ENCODE measurements at regions not wholly inside any gene's neighbourhood (a gene's known extent, or its start where the extent isn't known, plus 50 kb on each side); places are given as distances from the start of the nearest gene placed in this dataset.

DNA sequence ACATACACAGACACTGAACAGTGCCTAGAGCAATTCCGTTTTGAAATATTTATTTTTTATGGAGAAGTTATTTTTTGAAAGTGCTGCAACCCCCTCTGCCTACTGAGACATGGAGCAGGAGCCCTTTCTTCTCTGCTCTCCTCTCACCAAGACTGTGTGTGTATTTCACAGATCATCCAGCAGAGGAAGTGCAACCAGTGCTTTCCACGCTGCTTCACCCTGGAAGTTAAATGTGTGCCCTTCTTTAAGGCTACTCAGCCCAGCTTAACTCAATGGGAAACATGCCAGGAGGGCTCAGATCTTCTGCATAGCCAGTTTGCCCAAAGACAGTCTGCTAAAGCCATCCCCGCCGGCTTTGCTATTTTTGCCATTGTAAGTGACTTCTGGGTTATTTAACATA is 606.3 kb downstream of the TLE1 start:
- TF ChIP-seq, protein P1, sequence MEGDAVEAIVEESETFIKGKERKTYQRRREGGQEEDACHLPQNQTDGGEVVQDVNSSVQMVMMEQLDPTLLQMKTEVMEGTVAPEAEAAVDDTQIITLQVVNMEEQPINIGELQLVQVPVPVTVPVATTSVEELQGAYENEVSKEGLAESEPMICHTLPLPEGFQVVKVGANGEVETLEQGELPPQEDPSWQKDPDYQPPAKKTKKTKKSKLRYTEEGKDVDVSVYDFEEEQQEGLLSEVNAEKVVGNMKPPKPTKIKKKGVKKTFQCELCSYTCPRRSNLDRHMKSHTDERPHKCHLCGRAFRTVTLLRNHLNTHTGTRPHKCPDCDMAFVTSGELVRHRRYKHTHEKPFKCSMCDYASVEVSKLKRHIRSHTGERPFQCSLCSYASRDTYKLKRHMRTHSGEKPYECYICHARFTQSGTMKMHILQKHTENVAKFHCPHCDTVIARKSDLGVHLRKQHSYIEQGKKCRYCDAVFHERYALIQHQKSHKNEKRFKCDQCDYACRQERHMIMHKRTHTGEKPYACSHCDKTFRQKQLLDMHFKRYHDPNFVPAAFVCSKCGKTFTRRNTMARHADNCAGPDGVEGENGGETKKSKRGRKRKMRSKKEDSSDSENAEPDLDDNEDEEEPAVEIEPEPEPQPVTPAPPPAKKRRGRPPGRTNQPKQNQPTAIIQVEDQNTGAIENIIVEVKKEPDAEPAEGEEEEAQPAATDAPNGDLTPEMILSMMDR (IDR thresholded peaks at IDR 0.05): peak; percentile 48
- no peak for DNase-seq (ENCODE audit: low spot score)
- no peak overlapping the region for H3K4me3 Mint-ChIP-seq (ENCODE audit: unreplicated experiment)
- no peaks in the 10 kb centered on the region for H3K27me3 Mint-ChIP-seq (ENCODE audit: low read depth)
- H3K4me1 Mint-ChIP-seq (ENCODE audit: low read depth): peaks cover 21% of the 10 kb centered on the region
- H3K9me3 Mint-ChIP-seq (ENCODE audit: low read depth): no peaks in the 10 kb centered on the region
- H3K36me3 Mint-ChIP-seq (ENCODE audit: low read depth): no peaks in the 10 kb centered on the region
- no peak overlapping the region for H3K27ac Mint-ChIP-seq (ENCODE audit: unreplicated experiment)

- DNase-seq (ENCODE audit: low spot score): no peak
Observed at GRCh38 chr9:81082221-81082620, 607.1 kb downstream of the TLE1 start.

DNA sequence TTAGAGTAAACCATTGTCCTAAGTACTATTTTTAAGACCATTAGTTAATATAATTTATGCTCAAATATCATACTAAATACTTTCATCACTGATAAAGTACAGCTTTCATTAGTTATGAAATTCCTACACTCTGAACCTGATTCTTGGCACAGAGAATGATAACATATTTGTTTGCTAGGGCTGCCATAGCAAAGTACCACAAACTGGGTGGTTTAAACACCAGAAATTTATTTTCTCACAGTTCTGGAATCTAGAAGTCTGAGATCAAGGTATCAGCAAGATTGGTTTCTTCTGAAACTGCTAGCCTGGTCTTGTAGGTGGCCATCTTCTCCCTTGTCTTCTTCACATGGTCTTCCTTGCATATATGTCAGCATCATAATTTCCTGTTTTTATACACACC is 608.4 kb downstream of the TLE1 start:
- no peak for DNase-seq (ENCODE audit: low spot score)
- Mint-ChIP-seq H3K36me3 (ENCODE audit: low read depth) (no peaks in the 10 kb centered on the region), H3K4me1 (ENCODE audit: low read depth) (peaks cover 21% of the 10 kb centered on the region), H3K27ac (ENCODE audit: unreplicated experiment) (no peak overlapping the region), H3K27me3 (ENCODE audit: low read depth) (no peaks in the 10 kb centered on the region), H3K4me3 (ENCODE audit: unreplicated experiment) (no peak overlapping the region), H3K9me3 (ENCODE audit: low read depth) (no peaks in the 10 kb centered on the region)
- TF ChIP-seq, protein P1 (IDR thresholded peaks at IDR 0.05): no peak

More at GRCh38 chr9:81082221-81082620, 607.1 kb downstream of the TLE1 start:
- no peak overlapping the region for H3K27ac Mint-ChIP-seq (ENCODE audit: unreplicated experiment)
- TF ChIP-seq, protein P1 (IDR thresholded peaks at IDR 0.05): no peak
- H3K36me3 Mint-ChIP-seq (ENCODE audit: low read depth): no peaks in the 10 kb centered on the region
- H3K4me1 Mint-ChIP-seq (ENCODE audit: low read depth): peaks cover 21% of the 10 kb centered on the region
- H3K4me3 Mint-ChIP-seq (ENCODE audit: unreplicated experiment): no peak overlapping the region
- no peaks in the 10 kb centered on the region for H3K9me3 Mint-ChIP-seq (ENCODE audit: low read depth)
- no peaks in the 10 kb centered on the region for H3K27me3 Mint-ChIP-seq (ENCODE audit: low read depth)

DNA sequence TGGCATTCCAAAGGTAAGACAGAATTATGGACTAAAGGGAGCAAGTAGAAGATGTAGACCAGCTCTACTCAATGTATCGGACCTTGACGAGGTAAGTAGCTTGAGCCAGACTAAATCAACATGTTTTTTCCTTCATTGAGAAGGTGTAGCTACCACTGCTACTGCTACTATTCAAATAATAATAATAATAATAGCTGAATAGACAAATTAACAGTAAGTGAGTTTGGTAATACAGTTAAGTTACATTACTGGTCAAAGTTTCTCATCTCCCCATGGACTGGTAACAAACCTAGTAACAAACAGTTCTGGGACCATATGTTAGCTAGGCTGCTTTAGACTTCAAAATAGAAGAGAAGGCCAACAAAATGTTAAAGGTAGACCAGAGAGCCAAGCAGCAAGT is 609.2 kb downstream of the TLE1 start:
- no peak for DNase-seq (ENCODE audit: low spot score)
- no peak overlapping the region for H3K4me3 Mint-ChIP-seq (ENCODE audit: unreplicated experiment)

DNA sequence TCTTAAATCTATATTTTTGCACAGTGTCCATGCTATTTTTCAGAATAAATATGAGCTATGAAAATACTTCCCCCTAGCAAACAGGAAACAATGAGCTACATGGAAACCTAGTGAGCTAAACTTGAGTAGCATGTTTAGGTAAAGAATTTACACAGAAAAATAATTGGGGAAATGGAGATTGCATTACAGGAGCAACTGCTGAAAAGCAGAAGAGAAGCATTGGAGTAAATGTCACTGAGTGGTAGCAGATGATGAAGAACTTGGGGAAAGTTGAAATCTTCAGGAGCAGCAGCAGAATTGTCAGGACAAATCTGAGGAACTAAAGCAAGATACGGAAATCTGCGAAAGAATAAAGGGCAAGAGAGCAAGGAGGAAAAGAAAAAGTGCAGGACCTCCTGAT is 610.3 kb downstream of the TLE1 start:
- no peaks in the 10 kb centered on the region for H3K9me3 Mint-ChIP-seq (ENCODE audit: low read depth)
- H3K4me3 Mint-ChIP-seq (ENCODE audit: unreplicated experiment): no peak overlapping the region
- peaks cover 20% of the 10 kb centered on the region for H3K4me1 Mint-ChIP-seq (ENCODE audit: low read depth)
- no peak overlapping the region for H3K27ac Mint-ChIP-seq (ENCODE audit: unreplicated experiment)
- TF ChIP-seq, protein P1 (IDR thresholded peaks at IDR 0.05): no peak
- DNase-seq (ENCODE audit: low spot score): no peak
- H3K36me3 Mint-ChIP-seq (ENCODE audit: low read depth): no peaks in the 10 kb centered on the region
- H3K27me3 Mint-ChIP-seq (ENCODE audit: low read depth): no peaks in the 10 kb centered on the region

More for the DNA sequence above, 609.2 kb downstream of the TLE1 start:
- Mint-ChIP-seq H3K9me3 (ENCODE audit: low read depth) (no peaks in the 10 kb centered on the region), H3K27ac (ENCODE audit: unreplicated experiment) (no peak overlapping the region), H3K27me3 (ENCODE audit: low read depth) (no peaks in the 10 kb centered on the region), H3K36me3 (ENCODE audit: low read depth) (no peaks in the 10 kb centered on the region), H3K4me1 (ENCODE audit: low read depth) (peaks cover 21% of the 10 kb centered on the region)
- TF ChIP-seq, protein P1 (IDR thresholded peaks at IDR 0.05): no peak

All from chondrocyte (in vitro differentiated cells).